ENCODE measurements at regions not wholly inside any gene's neighbourhood (a gene's known extent, or its start where the extent isn't known, plus 50 kb on each side); places are given as distances from the start of the nearest gene placed in this dataset.

- no peak for DNase-seq
Observed at GRCh38 chr22:26848244-26848920, 191.0 kb downstream of the MIAT start.

DNA sequence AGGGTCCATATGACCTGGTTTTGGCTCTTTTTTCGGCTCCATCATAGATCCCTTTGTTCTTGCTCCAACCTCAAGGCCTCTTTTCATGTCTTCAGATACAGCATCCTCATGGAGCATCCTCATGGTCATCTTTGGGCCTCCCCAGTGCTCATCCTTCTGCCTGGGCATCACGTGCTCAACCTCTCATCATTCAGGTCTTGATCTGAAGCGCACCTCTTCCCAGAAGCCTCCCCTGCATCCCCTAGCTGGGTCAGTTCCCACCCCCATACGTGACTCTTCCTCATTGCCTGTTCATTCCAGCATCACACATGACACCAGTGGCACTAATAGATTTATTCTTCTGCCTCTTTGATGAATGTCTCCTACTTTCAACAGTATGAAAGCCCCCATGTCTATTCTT is 192.2 kb downstream of the MIAT start:
- DNase-seq, result no peak

- no peak for DNase-seq
Observed at GRCh38 chr22:26851125-26851524, 193.7 kb downstream of the MIAT start.

DNA sequence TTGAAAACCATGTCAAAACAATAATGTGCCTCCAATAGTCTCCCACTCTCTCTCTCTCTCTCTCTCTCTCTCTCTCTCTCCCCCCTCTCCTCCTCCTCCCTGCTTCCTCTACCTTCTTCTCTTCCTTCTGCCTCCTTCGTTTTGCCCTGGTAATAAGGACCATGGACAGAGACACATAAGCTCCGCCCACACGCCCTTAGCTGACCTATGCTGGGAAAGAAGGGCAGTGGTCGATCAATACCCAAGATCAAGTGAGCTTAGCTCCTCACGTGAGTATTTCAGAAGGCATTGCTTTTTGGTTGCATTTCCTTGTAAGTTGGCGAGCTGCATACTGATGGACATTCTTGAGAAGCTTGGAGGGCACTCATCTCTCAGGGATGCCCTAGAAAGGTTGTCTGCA is 194.8 kb downstream of the MIAT start:
- DNase-seq, result no peak

DNA sequence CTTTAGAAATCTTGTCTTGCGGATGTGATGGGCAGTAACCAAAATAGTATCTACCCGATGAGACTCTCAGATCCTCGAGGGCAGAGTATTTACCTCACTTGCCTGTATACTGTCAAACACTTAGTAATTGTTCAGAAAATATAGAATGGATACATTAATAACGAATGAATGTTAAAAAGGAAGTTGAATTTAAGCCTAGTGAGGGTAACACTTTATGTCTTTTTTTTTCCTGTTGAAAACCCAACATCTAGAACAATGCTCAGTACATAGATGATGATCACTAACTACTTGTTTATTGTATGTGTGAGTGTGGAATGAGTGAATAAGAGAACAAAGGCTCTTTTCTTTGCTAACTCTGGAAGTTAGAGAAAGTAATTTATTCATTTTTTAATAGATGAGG is 195.7 kb downstream of the MIAT start:
- DNase-seq, result no peak

GRCh38 chr22:26853495-26853894 is 196.1 kb downstream of the MIAT start:
- DNase-seq, result no peak

- DNase-seq, result no peak
Observed at GRCh38 chr22:26857169-26857568, 199.8 kb downstream of the MIAT start.

GRCh38 chr22:26860301-26860700 is 202.9 kb downstream of the MIAT start:
- no peak for DNase-seq

GRCh38 chr22:26865021-26865420 is 207.6 kb downstream of the MIAT start:
- DNase-seq, result no peak

DNA sequence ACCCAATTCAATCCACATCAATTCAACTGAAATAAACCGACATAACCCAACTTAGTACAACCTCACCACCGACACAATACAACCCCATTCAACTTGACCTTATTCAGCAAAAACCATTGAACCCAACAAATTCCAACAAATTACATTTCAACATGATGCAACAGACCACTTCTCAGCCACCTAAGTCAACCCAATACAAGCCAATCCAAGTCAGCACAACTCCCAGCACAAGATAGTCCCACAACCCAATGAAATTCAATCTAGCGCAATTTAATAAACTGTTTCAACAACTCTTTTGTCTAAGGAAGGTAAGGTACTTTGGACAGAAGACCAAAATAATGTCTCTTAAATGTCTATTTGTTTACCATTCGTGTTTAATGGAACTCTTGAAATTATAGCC is 226.0 kb downstream of the MIAT start:
- DNase-seq, result peak; percentile 22

DNA sequence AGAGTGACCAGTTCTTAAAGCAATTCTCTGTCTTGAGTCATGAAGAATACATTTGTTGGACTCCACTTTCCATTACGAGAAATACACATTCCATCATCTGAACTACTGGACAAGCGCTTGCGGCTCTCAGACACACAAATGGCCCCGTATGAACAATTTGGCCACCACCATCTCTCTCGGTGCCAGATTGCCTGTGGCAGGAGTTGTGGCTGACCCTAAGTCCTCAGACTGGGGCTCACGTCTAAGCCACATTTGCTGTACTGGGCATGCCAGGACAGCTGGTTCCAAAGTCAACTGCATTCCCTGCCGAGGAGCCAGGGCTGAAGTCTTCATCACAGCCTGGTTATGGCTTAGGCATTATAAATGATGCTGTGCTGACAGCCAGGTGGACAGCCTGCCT is 227.5 kb downstream of the MIAT start:
- DNase-seq, result no peak

DNA sequence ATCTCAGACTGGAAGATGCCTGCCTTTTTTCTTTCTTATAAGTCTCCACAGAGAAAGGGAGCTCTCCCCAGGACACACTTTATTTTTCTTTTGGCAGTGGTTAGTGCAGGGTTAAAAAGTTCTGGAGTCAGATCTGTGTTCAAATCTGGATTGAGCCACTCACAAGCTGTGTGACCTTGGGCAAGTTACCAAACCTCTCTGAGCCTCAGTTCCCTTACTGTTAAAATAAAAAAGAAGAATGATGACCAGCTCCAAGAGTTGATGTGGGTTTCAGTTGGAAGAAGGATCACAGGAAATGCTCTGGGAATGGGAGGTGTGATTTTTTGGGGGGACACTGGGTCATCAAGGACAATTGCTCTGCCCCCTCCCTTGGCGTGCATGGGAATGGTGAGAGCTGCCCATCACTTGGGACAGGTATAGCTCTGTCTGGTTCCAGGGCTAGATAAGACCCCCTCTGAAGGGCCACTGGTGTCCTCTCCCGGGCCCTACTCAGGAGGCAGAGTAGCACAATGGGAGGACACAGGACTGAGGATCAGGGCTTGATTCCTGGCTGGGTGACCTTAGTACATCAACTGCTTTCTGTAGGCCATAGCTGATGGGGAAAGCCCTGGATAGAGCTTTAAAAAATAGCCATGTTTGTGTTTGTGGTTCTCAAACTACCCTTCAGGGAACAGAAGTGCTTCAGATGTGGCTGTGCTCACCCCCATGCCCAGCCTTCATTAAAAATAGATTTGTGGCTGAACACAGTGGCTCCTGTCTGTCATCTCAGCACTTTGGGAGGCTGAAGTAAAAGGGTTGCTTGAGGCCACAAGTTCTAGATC is 228.3 kb downstream of the MIAT start:
- no peak for DNase-seq

DNA sequence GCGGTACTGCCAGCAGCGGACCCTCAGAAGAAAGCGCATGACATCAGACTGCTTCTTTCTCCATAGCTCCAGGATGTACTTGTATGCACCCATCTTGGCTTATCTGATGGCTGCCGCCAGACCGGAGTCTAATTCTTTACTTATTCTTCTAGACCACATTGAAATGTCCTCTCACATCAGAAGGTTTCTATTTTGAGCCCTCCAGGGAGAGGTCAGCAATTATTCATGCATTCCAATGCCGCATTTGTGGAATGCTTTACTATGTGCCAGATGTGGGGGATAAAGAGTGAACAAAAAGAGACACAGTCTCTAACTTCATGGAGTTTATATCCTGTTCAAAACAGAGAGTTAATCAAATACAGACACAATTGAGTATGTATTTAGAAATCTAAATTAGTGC is 230.1 kb downstream of the MIAT start:
- no peak for DNase-seq

GRCh38 chr22:26887916-26888315 is 230.5 kb downstream of the MIAT start:
- DNase-seq, result no peak

- DNase-seq, result no peak
Observed at GRCh38 chr22:26888887-26889286, 231.5 kb downstream of the MIAT start.

GRCh38 chr22:26889802-26890201 is 232.4 kb downstream of the MIAT start:
- DNase-seq, result no peak

DNA sequence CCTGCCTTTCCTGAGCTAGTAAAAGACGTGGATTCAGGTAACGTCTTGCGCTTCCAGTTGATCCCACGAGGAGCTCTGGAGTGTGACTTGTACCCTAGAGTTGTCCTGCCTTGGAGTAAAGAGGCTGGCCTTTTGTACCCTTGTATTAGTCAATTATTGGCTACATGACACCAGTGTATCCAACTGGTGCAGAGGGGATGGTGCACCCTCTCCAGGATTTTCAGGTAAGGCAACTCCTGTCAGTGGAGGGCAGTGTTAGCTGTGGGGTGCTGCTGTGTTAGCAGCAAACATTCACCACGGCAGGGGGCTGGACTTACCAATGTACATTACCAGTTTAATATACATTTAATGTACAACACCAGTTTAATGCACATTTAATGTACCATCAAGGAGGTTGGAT is 233.5 kb downstream of the MIAT start:
- no peak for DNase-seq

GRCh38 chr22:26891429-26891828 is 234.0 kb downstream of the MIAT start:
- DNase-seq, result no peak

GRCh38 chr22:26892166-26893041 is 235.0 kb downstream of the MIAT start:
- DNase-seq, result peak; percentile 85

GRCh38 chr22:26893173-26894110 is 236.1 kb downstream of the MIAT start:
- peak; percentile 81 for DNase-seq

DNA sequence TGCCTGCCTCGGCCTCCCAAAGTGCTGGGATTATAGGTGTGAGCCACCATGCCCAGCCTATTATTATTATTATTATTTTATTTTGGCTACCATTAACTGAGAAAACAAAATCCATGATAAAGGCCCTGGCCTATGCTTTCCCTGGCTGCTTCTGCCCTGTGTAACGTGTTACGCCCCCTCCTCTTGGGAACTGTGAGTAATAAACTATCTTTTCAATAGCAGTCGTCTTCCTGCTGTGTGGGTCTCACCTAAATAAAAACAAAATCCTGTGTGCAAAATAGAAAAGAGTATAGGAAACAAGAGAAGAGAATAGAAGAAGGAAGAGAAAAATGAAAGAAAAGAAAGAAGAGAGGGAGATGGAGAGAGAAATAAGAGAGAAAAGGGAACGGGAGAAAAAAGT is 237.0 kb downstream of the MIAT start:
- no peak for DNase-seq

GRCh38 chr22:26894766-26895485 is 237.5 kb downstream of the MIAT start:
- DNase-seq, result peak; percentile 17

Measured in NCI-H748 treated with DMSO at 0.1 percent for 48 hours (cell line).